H7 (cell line): ENCODE measurements at regions not wholly inside any gene's neighbourhood (a gene's known extent, or its start where the extent isn't known, plus 50 kb on each side); places are given as distances from the start of the nearest gene placed in this dataset.

Source experiments
- DNase-seq: peaks from one replicate; pipeline ENCODE4 v3.0.0; 2012
- H3K27me3 ChIP-seq: 2 replicates; pipeline ENCODE4 v1.6.0; 2011; ENCODE audit warnings: mild to moderate bottlenecking, low read length; ENCODE audit not compliant: control insufficient read depth, insufficient read depth
- H3K36me3 ChIP-seq: replicated peaks from 2 replicates; pipeline ENCODE4 v1.5.1; 2011; ENCODE audit warnings: low read length; ENCODE audit not compliant: control insufficient read depth, insufficient read depth
- H3K4me3 ChIP-seq: 2 replicates; pipeline ENCODE4 v1.5.1; 2011; ENCODE audit warnings: low read depth, mild to moderate bottlenecking, control low read depth, low read length, moderate library complexity; ENCODE audit not compliant: insufficient read depth

DNA sequence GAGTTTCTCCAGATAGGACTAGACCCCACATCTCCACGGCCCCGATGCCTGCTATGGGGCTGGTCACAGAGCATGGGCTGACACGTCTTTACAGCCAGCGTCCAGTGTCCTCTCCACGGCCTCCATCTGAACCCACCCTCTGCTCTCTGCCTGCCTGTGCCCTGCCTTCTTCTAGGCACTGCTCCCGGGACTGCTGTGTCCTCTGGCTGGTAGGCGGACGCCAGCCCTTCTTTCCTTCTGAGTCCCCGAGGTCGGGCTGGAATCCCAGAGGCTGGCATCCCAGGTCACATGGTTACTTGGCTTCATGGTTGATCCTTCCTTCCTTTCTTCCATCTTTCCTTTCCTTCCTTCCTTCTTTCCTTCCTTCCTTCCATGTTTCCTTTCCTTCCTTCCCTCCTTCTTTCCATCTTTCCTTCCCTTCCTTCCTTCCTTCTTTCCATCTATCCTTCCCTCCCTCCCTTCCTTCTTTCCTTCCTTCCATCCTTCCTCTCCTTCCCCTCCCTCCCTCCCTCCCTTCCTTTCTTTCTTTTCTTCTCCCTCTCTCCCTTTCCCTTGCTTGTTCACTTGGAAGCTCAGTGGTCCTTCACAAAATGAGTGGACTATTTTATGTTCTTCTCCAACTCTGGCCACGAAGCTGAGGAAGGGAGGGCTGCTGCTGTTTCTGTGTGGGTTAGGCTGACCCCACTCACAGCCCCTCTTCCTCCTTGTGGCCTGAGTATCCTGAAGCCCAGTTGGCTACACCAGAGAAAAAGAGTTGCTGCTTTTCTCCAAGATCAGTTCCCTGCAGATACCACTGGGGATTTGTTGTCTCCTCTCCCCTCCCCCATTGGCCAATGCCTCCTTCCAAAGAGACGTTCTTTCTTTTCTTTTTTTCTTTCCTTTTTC, 66.8 kb upstream of the NEURL1B start:
- H3K27me3 ChIP-seq, result 0 out of 2 replicates have a peak, but pooled peaks cover 2% of the 10 kb centered on the region
- H3K4me3 ChIP-seq, result no peak overlapping the region

DNA sequence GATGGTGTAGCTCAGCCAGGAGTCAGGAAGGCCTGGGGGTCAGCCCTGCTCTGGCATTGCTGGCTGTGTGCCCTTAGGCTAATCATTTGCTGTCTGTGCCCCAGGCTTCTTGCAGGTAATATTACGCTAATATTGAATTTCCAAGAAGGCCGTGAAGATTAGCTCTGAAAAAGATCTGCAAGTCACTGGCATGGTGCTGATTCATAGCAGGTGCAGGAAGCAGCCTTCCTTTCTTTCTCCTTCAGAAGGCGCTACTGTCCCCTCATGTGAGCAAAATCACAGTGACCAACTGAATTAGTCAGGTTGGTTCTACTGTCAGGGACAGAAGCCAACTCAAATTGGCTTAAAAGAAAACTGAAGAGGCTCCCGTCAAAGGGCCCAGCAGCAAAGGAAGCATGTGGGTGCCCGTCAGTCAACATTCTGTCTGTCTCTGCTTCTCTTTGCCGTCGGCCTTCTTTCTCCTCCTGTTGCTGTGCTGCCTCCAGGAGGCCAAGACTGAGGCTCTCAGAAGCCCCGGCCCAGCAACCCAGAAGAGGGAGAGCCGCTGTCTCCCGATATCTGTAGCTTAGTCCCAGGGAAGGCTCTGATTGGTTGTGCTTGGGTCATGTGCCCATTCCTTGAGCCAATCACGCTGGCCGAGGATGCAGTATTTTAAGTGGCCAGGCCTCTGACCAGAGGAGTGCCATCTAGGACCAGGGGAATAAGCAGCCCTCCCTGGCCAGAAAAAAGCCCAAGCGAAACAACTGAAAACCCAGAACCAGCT, 67.8 kb upstream of the NEURL1B start:
- Histone ChIP-seq H3K4me3 (no peak overlapping the region), H3K36me3 (no peaks in the 10 kb centered on the region), H3K27me3 (0 out of 2 replicates have a peak, but pooled peaks cover 2% of the 10 kb centered on the region)
- DNase-seq, result no peak

More for the DNA sequence above, 66.8 kb upstream of the NEURL1B start:
- peak; percentile 69 for DNase-seq
- no peaks in the 10 kb centered on the region for H3K36me3 ChIP-seq

DNA sequence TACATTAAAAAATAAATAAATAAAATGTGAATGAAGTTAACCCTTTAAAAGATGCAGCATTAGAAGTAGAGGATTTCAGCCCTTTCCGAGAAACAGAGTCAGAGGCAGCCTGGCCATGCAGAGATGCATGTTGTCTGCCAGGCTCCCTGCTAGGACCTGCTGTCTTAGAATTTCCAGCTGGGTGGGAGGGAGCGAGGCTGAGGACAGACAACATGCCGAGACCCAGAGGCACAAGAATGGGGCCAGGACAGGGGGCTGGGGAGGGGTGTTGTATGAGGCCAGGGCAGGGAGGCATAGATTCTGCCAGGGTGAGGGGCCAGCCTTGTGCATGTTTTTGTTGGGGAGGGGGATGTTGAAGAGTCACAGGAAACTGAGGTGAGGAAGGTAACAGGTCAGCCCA, 68.6 kb upstream of the NEURL1B start:
- no peak for DNase-seq
- Histone ChIP-seq H3K36me3 (no peaks in the 10 kb centered on the region), H3K4me3 (no peak overlapping the region), H3K27me3 (no peaks in the 10 kb centered on the region)

DNA sequence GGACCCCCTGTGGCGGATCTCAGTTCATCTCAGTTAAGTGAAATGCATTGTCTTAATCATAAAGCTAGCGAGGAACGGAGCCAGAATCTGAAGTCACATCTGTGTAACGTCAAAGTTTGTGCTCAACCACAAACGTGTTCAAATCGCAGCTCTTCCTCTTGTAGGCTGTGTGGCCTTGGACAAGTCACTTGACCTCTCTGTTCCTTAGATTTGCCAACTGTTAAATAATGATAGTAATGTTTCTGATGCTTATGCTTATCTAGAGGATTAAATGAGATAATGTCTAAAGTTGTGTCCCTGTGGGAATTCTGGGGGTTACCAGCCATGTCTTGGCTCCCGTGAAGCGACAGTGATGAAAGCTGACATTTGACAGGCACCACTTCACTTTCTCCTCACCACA, 69.2 kb upstream of the NEURL1B start:
- Histone ChIP-seq H3K4me3 (no peak overlapping the region), H3K36me3 (no peaks in the 10 kb centered on the region), H3K27me3 (no peaks in the 10 kb centered on the region)
- DNase-seq, result no peak

DNA sequence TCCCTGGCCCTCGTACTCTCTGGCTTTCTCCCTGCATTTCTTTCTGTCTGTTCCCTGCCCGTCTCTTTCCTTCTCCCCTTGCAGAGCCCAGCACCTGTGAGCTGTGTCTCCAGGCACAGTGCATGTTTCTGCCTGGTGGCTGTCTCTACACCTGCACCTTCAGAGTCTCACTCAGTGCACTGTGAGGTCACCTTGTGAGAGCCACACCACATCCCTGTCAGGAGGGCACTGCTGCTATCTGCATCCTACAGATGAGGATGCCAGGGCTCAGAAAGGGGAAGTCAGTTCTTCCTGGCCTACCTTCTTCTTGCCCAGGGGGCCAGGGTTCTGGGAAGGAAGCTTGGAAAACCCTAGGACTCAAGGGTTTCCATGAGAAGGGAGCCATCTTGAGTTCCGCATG, 69.7 kb upstream of the NEURL1B start:
- Histone ChIP-seq H3K27me3 (no peaks in the 10 kb centered on the region), H3K36me3 (no peaks in the 10 kb centered on the region), H3K4me3 (no peak overlapping the region)
- DNase-seq, result no peak

DNA sequence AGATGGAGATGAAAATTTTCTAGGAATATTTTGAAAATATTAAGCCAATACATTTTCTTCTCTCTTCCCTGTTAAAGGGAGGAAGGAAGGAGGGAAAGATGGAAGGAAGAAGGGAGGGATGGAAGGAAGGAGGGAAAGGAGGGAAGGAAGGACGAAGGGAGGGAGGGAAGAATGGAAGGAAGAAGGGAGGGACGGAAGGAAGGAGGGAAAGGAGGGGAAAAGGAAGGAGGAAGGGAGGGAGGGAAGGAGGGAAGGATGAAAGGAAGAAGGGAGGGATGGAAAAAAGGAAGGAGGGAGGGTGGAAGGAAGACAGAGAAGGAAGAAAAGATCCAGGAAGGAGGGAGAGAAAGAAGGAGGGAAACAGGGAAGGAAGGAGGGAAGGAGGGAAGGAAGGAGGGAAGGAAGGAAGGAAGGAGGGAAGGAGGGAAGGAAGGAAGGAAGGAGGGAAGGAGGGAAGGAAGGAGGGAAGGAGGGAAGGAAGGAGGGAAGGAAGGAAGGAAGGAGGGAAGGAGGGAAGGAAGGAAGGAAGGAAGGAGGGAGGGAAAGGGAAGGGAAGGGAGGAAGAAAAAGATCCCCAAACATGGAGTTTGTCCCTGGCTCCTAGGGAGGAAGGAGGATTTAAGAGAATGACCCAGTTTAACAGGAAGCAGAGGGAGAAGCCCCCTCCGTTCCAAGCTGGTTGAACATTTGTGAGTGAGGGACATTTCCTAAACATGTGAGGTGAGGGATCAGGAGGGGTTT, 70.3 kb upstream of the NEURL1B start:
- no peaks in the 10 kb centered on the region for H3K27me3 ChIP-seq
- no peak for DNase-seq
- no peak overlapping the region for H3K4me3 ChIP-seq
- no peaks in the 10 kb centered on the region for H3K36me3 ChIP-seq

DNA sequence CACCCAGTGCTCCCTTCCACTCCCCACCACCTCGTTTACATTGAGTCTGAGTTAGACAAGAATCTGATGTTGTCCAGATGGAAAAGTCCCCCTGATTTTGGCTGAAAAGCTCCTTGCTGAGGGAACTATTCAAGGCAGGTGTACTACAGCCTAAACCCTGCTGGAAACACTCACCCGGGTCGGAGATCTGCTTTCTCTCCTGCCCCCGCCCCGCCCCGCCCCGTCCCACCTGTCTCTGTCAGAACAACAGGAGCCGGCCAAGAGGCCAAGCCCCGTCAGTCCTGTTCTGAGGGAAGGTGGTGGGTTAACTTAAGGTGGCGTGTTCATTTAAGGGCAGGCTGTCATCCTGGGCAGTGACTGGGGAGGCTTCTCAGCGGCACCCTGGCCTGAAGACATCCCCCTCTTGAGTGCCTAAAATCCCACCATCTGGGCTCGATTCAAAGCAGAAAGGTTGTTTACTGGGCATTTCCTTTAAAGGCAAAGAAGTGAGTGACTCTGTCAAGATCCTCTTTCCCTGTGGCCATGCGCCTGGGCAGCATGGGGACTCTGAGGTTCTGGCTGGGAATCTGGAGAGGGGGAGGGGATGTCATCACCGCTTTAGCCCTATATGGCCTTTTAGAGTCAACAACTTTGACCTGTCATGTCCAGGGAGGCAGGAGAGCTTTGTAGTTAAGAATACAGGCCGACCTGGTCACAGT, 71.1 kb upstream of the NEURL1B start:
- Histone ChIP-seq H3K27me3 (no peaks in the 10 kb centered on the region), H3K4me3 (no peak overlapping the region), H3K36me3 (no peaks in the 10 kb centered on the region)
- peak; percentile 85 for DNase-seq

DNA sequence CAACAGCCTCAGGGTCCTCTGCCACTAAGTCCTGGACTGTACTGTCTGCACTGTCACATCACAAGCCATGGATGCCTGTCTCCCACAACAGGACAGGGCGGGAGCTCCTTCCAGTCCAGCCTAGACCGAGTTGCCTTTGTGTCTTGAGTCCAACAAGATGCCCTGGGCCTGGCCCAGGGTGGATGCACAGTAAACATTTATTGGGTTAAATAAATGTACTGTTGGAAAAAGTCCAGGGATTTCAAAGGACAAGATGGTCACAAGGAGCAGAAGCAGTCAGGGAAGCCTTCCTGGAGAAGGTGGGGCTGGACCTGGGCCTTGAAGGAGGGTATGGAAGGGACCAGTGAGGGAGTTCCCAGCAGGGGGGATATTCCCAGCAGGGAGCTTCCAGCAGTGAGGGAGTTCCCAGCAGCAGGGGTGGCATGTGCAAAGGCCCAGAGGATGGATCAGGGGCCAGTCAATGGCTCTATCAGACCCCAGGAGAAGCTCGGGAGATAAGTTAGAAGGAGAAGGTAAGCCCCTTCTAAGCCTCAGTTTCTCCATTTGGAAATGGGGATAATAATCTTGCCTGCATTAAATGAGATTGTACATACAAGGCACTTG, 72.7 kb upstream of the NEURL1B start:
- H3K27me3 ChIP-seq, result no peaks in the 10 kb centered on the region
- H3K36me3 ChIP-seq, result no peaks in the 10 kb centered on the region
- no peak for DNase-seq
- H3K4me3 ChIP-seq, result no peak overlapping the region

DNA sequence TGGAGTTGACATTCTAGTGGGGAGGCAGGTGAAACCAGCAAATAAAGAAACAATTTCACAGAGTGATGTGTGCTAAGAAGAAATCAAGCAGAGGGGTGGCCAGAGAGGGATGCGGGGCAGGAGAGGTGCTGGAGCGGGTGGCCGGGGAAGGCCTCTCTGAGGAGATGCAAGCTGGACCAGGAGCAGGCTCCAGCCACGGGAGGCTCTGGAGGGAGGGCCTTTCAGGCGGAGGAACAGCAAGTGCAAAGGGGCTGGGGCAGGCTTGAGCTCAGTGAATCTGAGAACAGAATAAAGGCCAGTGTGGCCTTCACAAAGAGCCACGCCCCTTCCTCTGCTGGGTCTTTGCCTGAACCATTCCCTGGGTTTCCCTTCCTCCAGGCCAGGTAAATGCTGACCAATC, 73.2 kb upstream of the NEURL1B start:
- Histone ChIP-seq H3K36me3 (no peaks in the 10 kb centered on the region), H3K27me3 (no peaks in the 10 kb centered on the region)
- no peak for DNase-seq

DNA sequence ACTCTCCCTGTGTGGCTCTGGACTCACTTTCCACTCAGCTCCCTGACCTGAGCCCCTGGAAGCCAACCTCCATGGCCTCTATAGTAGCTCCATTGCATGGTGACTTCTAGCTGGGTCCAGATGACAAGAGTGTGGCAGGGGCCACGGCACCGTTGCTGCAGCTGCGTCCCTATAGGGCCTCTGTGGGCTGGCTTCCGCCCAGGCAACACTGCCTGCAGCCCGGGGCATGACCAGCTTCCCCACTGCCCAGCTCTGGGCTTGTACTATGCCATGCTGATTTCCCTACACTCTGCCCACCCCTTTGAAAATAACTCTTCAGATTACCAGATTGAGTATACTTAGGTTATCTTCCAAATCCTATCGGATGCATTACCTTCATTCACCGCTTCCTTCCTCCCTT, 73.8 kb upstream of the NEURL1B start:
- no peaks in the 10 kb centered on the region for H3K27me3 ChIP-seq
- DNase-seq, result no peak
- no peak overlapping the region for H3K4me3 ChIP-seq
- H3K36me3 ChIP-seq, result no peaks in the 10 kb centered on the region

More for the DNA sequence above, 73.2 kb upstream of the NEURL1B start:
- H3K4me3 ChIP-seq, result no peak overlapping the region

DNA sequence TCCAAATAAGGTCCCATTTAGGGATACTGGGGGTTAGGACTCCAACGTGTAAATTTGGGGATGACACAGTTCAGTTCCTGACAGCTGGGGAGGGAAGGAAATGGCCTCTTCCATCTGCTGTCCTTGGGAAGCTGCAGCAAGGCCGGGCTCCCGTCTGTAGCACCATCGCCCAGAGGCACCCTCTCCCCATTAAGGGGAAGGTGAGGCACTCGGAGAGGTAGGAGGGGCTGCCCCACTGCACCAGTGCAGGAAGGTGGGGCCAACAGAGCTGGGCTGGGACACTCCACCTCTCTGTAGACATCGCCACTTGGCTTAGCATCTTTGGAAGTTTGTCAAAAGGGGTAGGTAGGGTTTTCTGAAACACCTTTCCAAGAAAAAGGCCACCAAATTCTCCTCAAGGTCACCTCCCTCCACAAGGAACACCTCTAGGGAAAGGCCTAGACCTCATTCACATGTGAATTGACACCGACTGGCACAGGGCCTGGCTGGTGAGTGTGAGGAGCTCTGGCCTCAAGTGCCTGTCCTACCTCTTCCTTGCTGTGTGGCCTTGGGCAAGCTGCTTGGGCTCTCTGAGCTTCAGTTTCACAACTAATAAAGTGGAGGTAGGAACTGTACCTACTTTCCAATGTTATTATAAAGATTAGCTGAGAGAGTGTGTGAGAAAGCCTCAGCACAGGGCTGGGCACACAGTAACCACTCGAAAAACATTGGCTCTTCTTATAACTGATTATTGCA, 75.0 kb upstream of the NEURL1B start:
- no peaks in the 10 kb centered on the region for H3K36me3 ChIP-seq
- H3K4me3 ChIP-seq, result no peak overlapping the region
- H3K27me3 ChIP-seq, result no peaks in the 10 kb centered on the region
- no peak for DNase-seq

DNA sequence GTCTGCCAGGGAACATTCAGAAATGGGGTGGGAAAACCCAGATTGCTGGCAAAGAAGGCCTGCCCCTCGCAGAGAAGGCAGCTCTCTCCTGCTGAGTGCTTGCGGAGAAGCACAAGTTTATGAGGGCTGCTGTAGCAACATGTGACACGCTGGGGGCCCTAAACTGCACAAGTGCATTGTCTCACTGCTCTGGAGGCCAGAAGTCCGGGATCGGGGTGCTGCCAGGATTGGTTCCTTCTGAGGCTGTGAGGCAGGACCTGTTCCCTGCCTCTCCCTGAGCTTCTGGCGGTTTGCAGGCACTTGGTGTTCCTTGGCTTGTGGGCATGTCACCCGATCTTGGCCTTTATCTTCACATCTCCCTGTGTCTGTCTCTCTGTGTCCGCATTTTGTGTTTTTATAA, 75.6 kb upstream of the NEURL1B start:
- H3K36me3 ChIP-seq, result no peaks in the 10 kb centered on the region
- no peaks in the 10 kb centered on the region for H3K27me3 ChIP-seq
- no peak overlapping the region for H3K4me3 ChIP-seq
- DNase-seq, result no peak

DNA sequence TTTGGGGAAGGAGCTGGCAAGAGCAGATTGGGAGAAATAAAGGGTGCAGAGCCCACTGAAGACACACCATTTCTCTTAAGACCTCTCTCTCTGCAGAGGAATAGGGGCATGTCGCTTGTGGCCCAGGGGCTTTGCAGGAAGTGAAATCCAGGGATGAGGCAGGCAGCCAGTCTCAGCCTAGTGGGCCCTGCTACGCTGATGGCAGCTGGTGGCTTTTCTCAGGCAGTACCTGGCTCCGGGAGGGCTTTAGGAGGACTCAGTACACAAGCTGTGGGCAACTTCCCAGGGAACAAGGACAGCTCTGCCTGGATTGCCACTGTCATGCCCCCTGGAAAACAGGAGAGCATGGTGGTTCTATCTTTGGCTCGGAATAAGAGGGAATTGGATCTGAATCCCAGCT, 76.2 kb upstream of the NEURL1B start:
- Histone ChIP-seq H3K4me3 (no peak overlapping the region), H3K36me3 (no peaks in the 10 kb centered on the region), H3K27me3 (no peaks in the 10 kb centered on the region)
- DNase-seq, result no peak
